ENCODE measurements at regions not wholly inside any gene's neighbourhood (a gene's known extent, or its start where the extent isn't known, plus 50 kb on each side); places are given as distances from the start of the nearest gene placed in this dataset.
"Not testable (repeated sequence)": the region's sequence is repeated elsewhere in the genome, so short reads cannot be mapped to it uniquely, and the experiment has no call there.

- DNase-seq; H3K4me2 ChIP-seq (replicated peaks; ENCODE audit: extremely low read depth, low read length, poor library complexity, severe bottlenecking); H3K27ac ChIP-seq (ENCODE audit: low read depth in 1 of 2, low read length in 2 of 2); H2AFZ ChIP-seq (ENCODE audit: insufficient read depth, low read depth, low read length, poor library complexity, severe bottlenecking); H3K4me1 ChIP-seq (ENCODE audit: control insufficient read depth in 1 of 2, insufficient read depth in 2 of 2, low read length in 2 of 2); H3K4me3 Mint-ChIP-seq; H3K36me3 Mint-ChIP-seq; H3K36me3 ChIP-seq (replicated peaks in 1 of 2; ENCODE audit: control insufficient read depth in 1 of 2, insufficient read depth in 2 of 2, low read length in 2 of 2); H3K79me2 ChIP-seq (ENCODE audit: insufficient read depth, low read length); H3K27me3 ChIP-seq (ENCODE audit: control insufficient read depth in 2 of 2, insufficient read depth in 2 of 2, low read length in 2 of 2); H3K4me1 Mint-ChIP-seq; H3K27ac Mint-ChIP-seq; intact Hi-C loops (cut with micrococcal nuclease); H3K9me3 Mint-ChIP-seq; H4K20me1 ChIP-seq (ENCODE audit: insufficient read depth, low read length); H3K27me3 Mint-ChIP-seq (ENCODE audit: low read depth in 3 of 3); H3K4me3 ChIP-seq (replicated peaks in 1 of 3; ENCODE audit: low read depth in 2 of 3, low read length in 3 of 3); H3K9me3 ChIP-seq (replicated peaks in 1 of 2; ENCODE audit: control insufficient read depth in 1 of 2, insufficient read depth in 1 of 2, low read length in 2 of 2); H3K9ac ChIP-seq (ENCODE audit: insufficient read depth, low read length, poor library complexity, severe bottlenecking): not testable (repeated sequence)
- no CpG with 5 or more reads among the region's 8 CpGs for WGBS (ENCODE audit: insufficient coverage)
Measured at GRCh38 chr15:21015171-21015570, 149.1 kb upstream of the POTEB2 start.

GRCh38 chr15:21013308-21013707 is 147.2 kb upstream of the POTEB2 start:
- H3K27ac ChIP-seq (ENCODE audit: low read depth in 1 of 2, low read length in 2 of 2); intact Hi-C loops (cut with micrococcal nuclease); H3K4me3 ChIP-seq (replicated peaks in 1 of 3; ENCODE audit: low read depth in 2 of 3, low read length in 3 of 3); H3K4me2 ChIP-seq (replicated peaks; ENCODE audit: extremely low read depth, low read length, poor library complexity, severe bottlenecking); H3K4me1 Mint-ChIP-seq; H4K20me1 ChIP-seq (ENCODE audit: insufficient read depth, low read length); H3K27ac Mint-ChIP-seq; H3K9me3 ChIP-seq (replicated peaks in 1 of 2; ENCODE audit: control insufficient read depth in 1 of 2, insufficient read depth in 1 of 2, low read length in 2 of 2); H3K9me3 Mint-ChIP-seq; H3K4me1 ChIP-seq (ENCODE audit: control insufficient read depth in 1 of 2, insufficient read depth in 2 of 2, low read length in 2 of 2); DNase-seq; H3K36me3 ChIP-seq (replicated peaks in 1 of 2; ENCODE audit: control insufficient read depth in 1 of 2, insufficient read depth in 2 of 2, low read length in 2 of 2); H3K9ac ChIP-seq (ENCODE audit: insufficient read depth, low read length, poor library complexity, severe bottlenecking); H3K27me3 Mint-ChIP-seq (ENCODE audit: low read depth in 3 of 3); H3K27me3 ChIP-seq (ENCODE audit: control insufficient read depth in 2 of 2, insufficient read depth in 2 of 2, low read length in 2 of 2); H3K4me3 Mint-ChIP-seq; H2AFZ ChIP-seq (ENCODE audit: insufficient read depth, low read depth, low read length, poor library complexity, severe bottlenecking); H3K79me2 ChIP-seq (ENCODE audit: insufficient read depth, low read length); H3K36me3 Mint-ChIP-seq: not testable (repeated sequence)
- no CpG with 5 or more reads among the region's 9 CpGs for whole genome bisulfite sequencing (ENCODE audit: insufficient coverage)

- no CpG with 5 or more reads among the region's 7 CpGs for whole genome bisulfite sequencing (ENCODE audit: insufficient coverage)
- H3K9me3 ChIP-seq (replicated peaks in 1 of 2; ENCODE audit: control insufficient read depth in 1 of 2, insufficient read depth in 1 of 2, low read length in 2 of 2); H3K4me3 ChIP-seq (replicated peaks in 1 of 3; ENCODE audit: low read depth in 2 of 3, low read length in 3 of 3); H4K20me1 ChIP-seq (ENCODE audit: insufficient read depth, low read length); H3K4me1 ChIP-seq (ENCODE audit: control insufficient read depth in 1 of 2, insufficient read depth in 2 of 2, low read length in 2 of 2); intact Hi-C loops (cut with micrococcal nuclease); DNase-seq; H3K27me3 ChIP-seq (ENCODE audit: control insufficient read depth in 2 of 2, insufficient read depth in 2 of 2, low read length in 2 of 2); H3K4me2 ChIP-seq (replicated peaks; ENCODE audit: extremely low read depth, low read length, poor library complexity, severe bottlenecking); H2AFZ ChIP-seq (ENCODE audit: insufficient read depth, low read depth, low read length, poor library complexity, severe bottlenecking); H3K4me1 Mint-ChIP-seq; H3K9ac ChIP-seq (ENCODE audit: insufficient read depth, low read length, poor library complexity, severe bottlenecking); H3K9me3 Mint-ChIP-seq; H3K36me3 Mint-ChIP-seq; H3K36me3 ChIP-seq (replicated peaks in 1 of 2; ENCODE audit: control insufficient read depth in 1 of 2, insufficient read depth in 2 of 2, low read length in 2 of 2); H3K4me3 Mint-ChIP-seq; H3K27ac Mint-ChIP-seq; H3K27me3 Mint-ChIP-seq (ENCODE audit: low read depth in 3 of 3); H3K79me2 ChIP-seq (ENCODE audit: insufficient read depth, low read length); H3K27ac ChIP-seq (ENCODE audit: low read depth in 1 of 2, low read length in 2 of 2): not testable (repeated sequence)
Measured at GRCh38 chr15:21009651-21010050, 143.5 kb upstream of the POTEB2 start.

GRCh38 chr15:21003459-21003858 is 137.3 kb upstream of the POTEB2 start:
- H3K27me3 ChIP-seq (ENCODE audit: control insufficient read depth in 2 of 2, insufficient read depth in 2 of 2, low read length in 2 of 2); H3K36me3 ChIP-seq (replicated peaks in 1 of 2; ENCODE audit: control insufficient read depth in 1 of 2, insufficient read depth in 2 of 2, low read length in 2 of 2); DNase-seq; H3K36me3 Mint-ChIP-seq; intact Hi-C loops (cut with micrococcal nuclease); H3K27ac Mint-ChIP-seq; H3K9me3 Mint-ChIP-seq; H3K9ac ChIP-seq (ENCODE audit: insufficient read depth, low read length, poor library complexity, severe bottlenecking); H3K27me3 Mint-ChIP-seq (ENCODE audit: low read depth in 3 of 3); H3K4me1 ChIP-seq (ENCODE audit: control insufficient read depth in 1 of 2, insufficient read depth in 2 of 2, low read length in 2 of 2); H4K20me1 ChIP-seq (ENCODE audit: insufficient read depth, low read length); H3K4me3 ChIP-seq (replicated peaks in 1 of 3; ENCODE audit: low read depth in 2 of 3, low read length in 3 of 3); H3K27ac ChIP-seq (ENCODE audit: low read depth in 1 of 2, low read length in 2 of 2); H3K4me3 Mint-ChIP-seq; H3K4me1 Mint-ChIP-seq; H3K9me3 ChIP-seq (replicated peaks in 1 of 2; ENCODE audit: control insufficient read depth in 1 of 2, insufficient read depth in 1 of 2, low read length in 2 of 2); H3K4me2 ChIP-seq (replicated peaks; ENCODE audit: extremely low read depth, low read length, poor library complexity, severe bottlenecking); H2AFZ ChIP-seq (ENCODE audit: insufficient read depth, low read depth, low read length, poor library complexity, severe bottlenecking); H3K79me2 ChIP-seq (ENCODE audit: insufficient read depth, low read length): not testable (repeated sequence)
- no CpG with 5 or more reads among the region's 1 CpG for WGBS (ENCODE audit: insufficient coverage)

All from CD14-positive monocyte (primary cell).